ENCODE measurements at regions not wholly inside any gene's neighbourhood (a gene's known extent, or its start where the extent isn't known, plus 50 kb on each side); places are given as distances from the start of the nearest gene placed in this dataset.
A peak's percentile ranks its signal among the peaks of the same experiment; 100 is the strongest.

GRCh38 chr12:97082029-97082428 is 175.0 kb downstream of the NEDD1 start:
- DNase-seq (ENCODE audit: extremely low read depth, low read depth, low spot score), result no peak

- DNase-seq (ENCODE audit: extremely low read depth, low read depth, low spot score), result no peak
Measured at GRCh38 chr12:97093187-97093683, 186.2 kb downstream of the NEDD1 start.

- no peak for DNase-seq (ENCODE audit: extremely low read depth, low read depth, low spot score)
Measured at GRCh38 chr12:97097734-97098133, 190.7 kb downstream of the NEDD1 start.

GRCh38 chr12:97109441-97109840 is 202.4 kb downstream of the NEDD1 start:
- DNase-seq (ENCODE audit: extremely low read depth, low read depth, low spot score), result no peak

- DNase-seq (ENCODE audit: extremely low read depth, low read depth, low spot score), result no peak
Measured at GRCh38 chr12:97112136-97112535, 205.1 kb downstream of the NEDD1 start.

- no peak for DNase-seq (ENCODE audit: extremely low read depth, low read depth, low spot score)
Measured at GRCh38 chr12:97118796-97119375, 211.8 kb downstream of the NEDD1 start.

GRCh38 chr12:97127061-97127460 is 220.0 kb downstream of the NEDD1 start:
- DNase-seq (ENCODE audit: extremely low read depth, low read depth, low spot score), result no peak

GRCh38 chr12:97131220-97131981 is 224.3 kb downstream of the NEDD1 start:
- no peak for DNase-seq (ENCODE audit: extremely low read depth, low read depth, low spot score)

- DNase-seq (ENCODE audit: extremely low read depth, low read depth, low spot score), result no peak
Measured at GRCh38 chr12:97132270-97132669, 225.2 kb downstream of the NEDD1 start.

- no peak for DNase-seq (ENCODE audit: extremely low read depth, low read depth, low spot score)
Measured at GRCh38 chr12:97134495-97134894, 227.4 kb downstream of the NEDD1 start.

GRCh38 chr12:97140355-97140754 is 233.3 kb downstream of the NEDD1 start:
- no peak for DNase-seq (ENCODE audit: extremely low read depth, low read depth, low spot score)

- no peak for DNase-seq (ENCODE audit: extremely low read depth, low read depth, low spot score)
Measured at GRCh38 chr12:97142737-97143410, 235.8 kb downstream of the NEDD1 start.

- peak; percentile 9 for DNase-seq (ENCODE audit: extremely low read depth, low read depth, low spot score)
Measured at GRCh38 chr12:97148941-97149559, 242.0 kb downstream of the NEDD1 start.

- DNase-seq (ENCODE audit: extremely low read depth, low read depth, low spot score), result no peak
Measured at GRCh38 chr12:97151481-97151880, 244.4 kb downstream of the NEDD1 start.

- DNase-seq (ENCODE audit: extremely low read depth, low read depth, low spot score), result no peak
Measured at GRCh38 chr12:97159377-97159776, 252.3 kb downstream of the NEDD1 start.

- no peak for DNase-seq (ENCODE audit: extremely low read depth, low read depth, low spot score)
Measured at GRCh38 chr12:97160277-97160676, 253.2 kb downstream of the NEDD1 start.

GRCh38 chr12:97162173-97162572 is 255.1 kb downstream of the NEDD1 start:
- no peak for DNase-seq (ENCODE audit: extremely low read depth, low read depth, low spot score)

- no peak for DNase-seq (ENCODE audit: extremely low read depth, low read depth, low spot score)
Measured at GRCh38 chr12:97164936-97165335, 257.9 kb downstream of the NEDD1 start.

GRCh38 chr12:97167598-97167997 is 260.5 kb downstream of the NEDD1 start:
- no peak for DNase-seq (ENCODE audit: extremely low read depth, low read depth, low spot score)

GRCh38 chr12:97168804-97169203 is 261.7 kb downstream of the NEDD1 start:
- DNase-seq (ENCODE audit: extremely low read depth, low read depth, low spot score), result no peak

GRCh38 chr12:97169889-97170567 is 263.0 kb downstream of the NEDD1 start:
- DNase-seq (ENCODE audit: extremely low read depth, low read depth, low spot score), result no peak

Measured in glomerular endothelial cell (primary cell).